ENCODE measurements at regions not wholly inside any gene's neighbourhood (a gene's known extent, or its start where the extent isn't known, plus 50 kb on each side); places are given as distances from the start of the nearest gene placed in this dataset.

- no peak overlapping the region for H3K27ac ChIP-seq
- TF ChIP-seq CTCF (conservative IDR thresholded peaks at IDR 0.05): no peak
Observed at GRCh38 chr2:236743039-236743920, 173.7 kb downstream of the ACKR3 start.

GRCh38 chr2:236743921-236744280 is 174.3 kb downstream of the ACKR3 start:
- H3K27ac ChIP-seq: no peak overlapping the region

GRCh38 chr2:236744281-236744705 is 174.7 kb downstream of the ACKR3 start:
- no peak overlapping the region for H3K27ac ChIP-seq
- no peak for TF ChIP-seq CTCF (conservative IDR thresholded peaks at IDR 0.05)

More at GRCh38 chr2:236743921-236744280, 174.3 kb downstream of the ACKR3 start:
- TF ChIP-seq CTCF (conservative IDR thresholded peaks at IDR 0.05): no peak

- TF ChIP-seq CTCF (conservative IDR thresholded peaks at IDR 0.05): no peak
- H3K27ac ChIP-seq: no peak overlapping the region
Observed at GRCh38 chr2:236744716-236745115, 175.1 kb downstream of the ACKR3 start.

- TF ChIP-seq CTCF (conservative IDR thresholded peaks at IDR 0.05): no peak
- no peak overlapping the region for H3K27ac ChIP-seq
Observed at GRCh38 chr2:236745420-236746210, 176.0 kb downstream of the ACKR3 start.

- no peak for TF ChIP-seq CTCF (conservative IDR thresholded peaks at IDR 0.05)
- no peak overlapping the region for H3K27ac ChIP-seq
Observed at GRCh38 chr2:236746833-236747232, 177.2 kb downstream of the ACKR3 start.

- no peak overlapping the region for H3K27ac ChIP-seq
- no peak for TF ChIP-seq CTCF (conservative IDR thresholded peaks at IDR 0.05)
Observed at GRCh38 chr2:236747426-236747825, 177.8 kb downstream of the ACKR3 start.

Measured in VCaP (cell line).